ENCODE measurements at regions not wholly inside any gene's neighbourhood (a gene's known extent, or its start where the extent isn't known, plus 50 kb on each side); places are given as distances from the start of the nearest gene placed in this dataset.

DNA sequence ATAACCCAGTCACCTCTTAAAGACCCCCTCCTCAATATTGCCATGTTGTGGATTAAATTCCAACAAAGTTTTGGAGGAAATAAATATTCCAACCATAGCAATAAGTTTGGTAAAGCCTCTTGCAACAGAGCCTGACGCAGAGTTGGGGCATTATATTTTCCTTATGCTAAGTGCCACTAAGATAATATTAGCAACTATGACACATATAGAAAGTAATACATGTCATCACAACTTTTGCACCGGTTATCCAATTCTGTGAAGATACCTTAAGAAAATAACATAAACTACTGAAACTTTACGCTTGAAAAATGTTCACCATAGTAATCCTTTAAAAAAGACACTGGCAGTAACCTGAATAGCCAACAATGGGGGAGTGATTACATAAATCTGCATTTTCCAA, 52.2 kb upstream of the TRERF1 start:
- no peak overlapping the region for H3K4me3 ChIP-seq
- H3K9me3 ChIP-seq (ENCODE audit: low read depth, low read length): no peaks in the 10 kb centered on the region
- H3K9ac ChIP-seq (ENCODE audit: insufficient read length): no peak overlapping the region
- TF ChIP-seq POLR2AphosphoS5 (IDR thresholded peaks at IDR 0.05; ENCODE audit: borderline replicate concordance, low read depth, low read length): no peak
- TF ChIP-seq FOXP2 (optimal IDR thresholded peaks at IDR 0.05; ENCODE audit: control extremely low read depth, extremely low read length, insufficient read depth): no peak
- no peak for TF ChIP-seq EZH2 (IDR thresholded peaks at IDR 0.05)
- DNase-seq (ENCODE audit: low read depth, low spot score): no peak
- H3K27ac ChIP-seq: no peak overlapping the region
- no peaks in the 10 kb centered on the region for H3K36me3 ChIP-seq (ENCODE audit: insufficient read depth, low read length)

DNA sequence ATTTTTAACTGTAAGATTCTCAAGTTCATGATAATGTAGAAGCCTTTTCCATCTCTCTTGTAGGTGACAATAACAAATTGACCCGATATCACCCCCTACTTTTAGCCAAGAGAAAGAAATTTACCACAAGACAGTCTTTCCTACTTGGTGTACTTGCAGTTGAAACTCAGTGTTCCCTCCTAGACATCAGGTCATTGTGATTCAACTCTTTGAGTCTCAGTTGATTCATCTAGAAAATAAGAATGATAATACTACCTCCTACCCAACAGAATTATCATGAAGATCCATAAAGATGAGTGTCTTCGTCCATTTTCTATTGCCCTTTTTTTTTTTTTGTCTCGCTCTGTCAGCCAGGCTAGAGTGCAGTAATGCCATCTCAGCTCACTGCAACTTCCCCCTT, 51.3 kb upstream of the TRERF1 start:
- DNase-seq (ENCODE audit: low read depth, low spot score): no peak
- no peak overlapping the region for H3K27ac ChIP-seq
- H3K36me3 ChIP-seq (ENCODE audit: insufficient read depth, low read length): no peaks in the 10 kb centered on the region
- H3K4me3 ChIP-seq: no peak overlapping the region
- no peaks in the 10 kb centered on the region for H3K9me3 ChIP-seq (ENCODE audit: low read depth, low read length)
- no peak overlapping the region for H3K9ac ChIP-seq (ENCODE audit: insufficient read length)
- TF ChIP-seq FOXP2 (optimal IDR thresholded peaks at IDR 0.05; ENCODE audit: control extremely low read depth, extremely low read length, insufficient read depth) (no peak), EZH2 (IDR thresholded peaks at IDR 0.05) (no peak), POLR2AphosphoS5 (IDR thresholded peaks at IDR 0.05; ENCODE audit: borderline replicate concordance, low read depth, low read length) (no peak)

DNA sequence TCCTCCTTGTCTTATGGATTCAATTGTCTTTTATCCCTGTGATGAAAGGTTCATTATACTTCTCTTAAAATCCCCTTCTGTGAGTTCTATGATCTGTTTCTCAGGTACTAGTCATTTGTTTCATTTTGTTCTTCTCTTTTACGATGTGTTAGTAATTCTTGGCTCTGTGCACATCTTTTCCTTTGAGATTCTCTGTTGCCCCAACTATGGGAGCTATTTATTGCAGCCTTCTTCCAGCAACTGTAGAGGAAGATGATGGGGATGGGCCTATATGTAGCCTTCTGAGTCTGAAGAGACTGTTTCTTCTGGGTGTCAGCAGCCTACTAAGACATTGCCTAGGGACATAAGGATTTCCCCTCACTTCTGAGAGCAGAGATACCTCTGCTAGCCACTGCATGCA, 50.4 kb upstream of the TRERF1 start:
- H3K27ac ChIP-seq: no peak overlapping the region
- H3K36me3 ChIP-seq (ENCODE audit: insufficient read depth, low read length): no peaks in the 10 kb centered on the region
- H3K4me3 ChIP-seq: no peak overlapping the region
- H3K9ac ChIP-seq (ENCODE audit: insufficient read length): no peak overlapping the region
- no peak for DNase-seq (ENCODE audit: low read depth, low spot score)
- no peaks in the 10 kb centered on the region for H3K9me3 ChIP-seq (ENCODE audit: low read depth, low read length)
- TF ChIP-seq POLR2AphosphoS5 (IDR thresholded peaks at IDR 0.05; ENCODE audit: borderline replicate concordance, low read depth, low read length) (no peak), FOXP2 (optimal IDR thresholded peaks at IDR 0.05; ENCODE audit: control extremely low read depth, extremely low read length, insufficient read depth) (no peak), EZH2 (IDR thresholded peaks at IDR 0.05) (no peak)

All from SK-N-MC (cell line).